ENCODE measurements at regions not wholly inside any gene's neighbourhood (a gene's known extent, or its start where the extent isn't known, plus 50 kb on each side); places are given as distances from the start of the nearest gene placed in this dataset.

- no peak for DNase-seq (ENCODE audit: low read depth)
These were observed 137.8 kb upstream of the CD180 start for GRCh38 chr5:67334373-67334772.

DNA sequence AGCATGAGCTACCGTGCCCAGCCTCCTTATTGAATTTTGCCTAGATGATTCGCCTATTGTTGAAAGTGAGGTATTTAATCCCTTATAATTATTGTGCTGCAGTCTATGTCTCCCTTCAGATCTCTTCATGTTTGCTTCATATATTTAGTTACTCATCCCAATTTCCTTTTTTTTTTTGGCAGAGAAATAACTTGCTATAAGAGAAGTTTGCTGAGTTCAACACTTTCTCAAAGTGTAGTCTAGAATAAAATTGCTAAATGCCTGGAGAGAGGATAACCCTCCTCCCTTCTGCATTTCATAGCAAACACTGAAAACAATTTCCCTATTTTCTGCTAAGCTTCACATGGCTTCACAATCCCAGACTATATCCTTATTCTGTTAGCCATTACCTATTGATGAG, 136.6 kb upstream of the CD180 start:
- DNase-seq (ENCODE audit: low read depth) = no peak

- DNase-seq (ENCODE audit: low read depth) = no peak
These were observed 134.8 kb upstream of the CD180 start for GRCh38 chr5:67331296-67331925.

DNA sequence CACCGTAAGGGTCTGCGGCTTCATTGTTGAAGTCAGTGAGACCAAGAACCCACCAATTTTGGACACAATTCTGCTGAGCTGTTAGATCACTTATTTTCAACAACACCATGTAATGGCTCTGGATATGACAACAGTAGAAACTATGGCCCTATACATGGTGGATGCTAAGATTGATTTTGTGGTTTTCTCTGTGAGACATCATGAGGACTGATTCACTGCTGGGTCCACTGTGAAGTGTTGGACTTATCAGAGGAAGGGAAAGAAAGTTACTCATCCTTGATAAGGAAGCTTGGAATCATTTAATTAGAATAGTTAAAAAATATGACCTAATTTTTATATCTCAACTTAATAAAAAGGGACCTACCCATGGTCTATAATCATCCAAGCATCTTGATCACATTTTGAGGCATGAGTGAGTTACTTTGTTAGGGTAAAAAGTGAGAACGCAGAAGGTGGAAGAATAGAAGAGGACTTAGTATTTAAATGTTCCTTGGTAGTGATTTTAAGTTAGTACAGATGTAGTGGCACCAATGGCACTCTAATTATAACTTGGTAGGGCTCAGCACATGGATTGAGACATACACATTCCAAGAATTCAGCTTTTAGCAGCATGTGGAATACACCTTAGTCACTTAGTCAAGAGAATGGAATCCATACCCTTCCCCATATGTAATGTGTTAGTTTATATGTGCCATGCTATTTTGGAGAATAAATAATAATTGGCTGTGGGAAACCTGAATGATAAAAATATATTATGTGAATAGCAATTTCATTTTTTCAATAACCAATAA, 123.5 kb upstream of the CD180 start:
- DNase-seq (ENCODE audit: low read depth) = no peak

GRCh38 chr5:67318746-67319145, 122.1 kb upstream of the CD180 start:
- no peak for DNase-seq (ENCODE audit: low read depth)

- DNase-seq (ENCODE audit: low read depth) = no peak
These were observed 121.0 kb upstream of the CD180 start for GRCh38 chr5:67317603-67318002.

DNA sequence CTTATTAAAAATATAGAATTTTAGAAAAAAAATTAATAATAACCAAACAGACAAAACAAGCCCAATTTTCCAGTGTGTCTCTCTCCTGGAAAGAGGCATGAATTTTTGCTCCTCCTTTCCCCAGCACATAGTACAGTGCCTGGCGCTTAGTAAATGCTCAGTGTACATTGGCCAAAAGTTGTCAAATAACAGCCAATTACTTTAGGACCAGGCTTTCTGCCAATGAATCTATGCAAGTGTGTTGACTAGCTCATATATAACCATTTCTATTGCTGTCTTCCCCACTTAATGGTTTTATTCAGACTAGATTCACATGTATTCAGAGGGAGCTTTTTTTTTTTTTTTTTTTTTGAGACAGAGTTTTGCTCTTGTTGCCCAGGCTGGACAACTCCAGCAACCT, 120.1 kb upstream of the CD180 start:
- no peak for DNase-seq (ENCODE audit: low read depth)

DNA sequence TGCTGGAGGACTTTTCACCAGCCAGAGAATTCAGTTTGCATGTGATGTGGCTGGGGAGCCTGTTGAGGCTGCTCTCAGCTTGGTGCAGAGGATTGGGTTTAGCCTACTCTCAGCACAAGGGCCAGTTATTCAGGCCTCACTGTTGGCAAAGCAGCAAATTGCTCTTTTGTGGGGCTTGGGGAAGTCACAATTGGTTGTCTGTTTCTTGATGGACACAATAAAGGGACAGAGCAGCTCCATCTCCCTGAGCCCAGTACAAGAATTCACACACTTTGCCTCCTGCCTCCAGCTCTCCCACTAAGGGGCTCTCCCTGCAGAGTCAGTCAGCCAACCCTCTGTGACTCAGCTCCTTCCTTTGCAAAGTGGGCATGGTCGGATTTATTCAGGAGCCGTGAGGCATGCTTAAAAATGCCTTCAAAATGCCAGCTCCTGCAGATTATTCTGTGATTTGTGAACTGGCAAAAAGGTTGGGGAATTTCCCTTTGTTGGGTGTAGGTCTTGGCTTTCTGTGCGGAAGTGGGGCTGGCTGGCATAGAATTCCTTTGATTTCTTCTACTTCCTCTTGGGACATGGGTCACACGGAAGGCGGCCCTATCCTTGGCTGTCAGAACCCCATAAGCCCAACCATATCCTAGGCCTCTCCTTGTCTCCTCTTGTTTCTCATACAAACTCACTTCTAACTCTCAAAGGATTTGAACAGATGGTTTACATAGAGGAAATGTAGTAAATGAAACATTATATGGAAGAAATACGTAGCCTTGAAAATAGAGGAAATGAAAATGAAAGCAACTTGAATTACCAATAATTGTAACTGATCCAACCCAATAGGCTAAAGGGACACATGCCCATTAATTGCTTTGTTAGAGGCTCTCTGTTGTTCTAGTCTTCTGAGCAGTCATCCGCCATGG, 118.7 kb upstream of the CD180 start:
- DNase-seq (ENCODE audit: low read depth) = no peak

DNA sequence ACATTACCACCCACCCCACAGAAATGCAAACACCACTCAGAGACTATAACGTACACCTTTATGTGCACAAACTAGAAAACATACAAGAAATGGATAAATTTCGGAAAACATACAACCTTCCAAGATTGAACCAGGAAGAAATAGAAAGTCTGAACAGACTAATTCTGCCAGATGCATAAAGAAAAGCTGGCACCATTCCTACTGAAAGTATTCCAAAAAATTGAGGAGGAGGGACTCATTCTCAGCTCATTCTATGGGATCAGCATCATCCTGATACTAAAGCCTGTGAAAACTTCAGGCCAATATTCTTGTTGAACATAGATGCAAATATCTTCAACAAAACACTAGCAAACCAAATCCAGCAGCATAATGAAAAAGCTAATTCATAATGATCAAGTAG, 115.1 kb upstream of the CD180 start:
- DNase-seq (ENCODE audit: low read depth) = no peak

GRCh38 chr5:67311208-67311607, 114.6 kb upstream of the CD180 start:
- no peak for DNase-seq (ENCODE audit: low read depth)

DNA sequence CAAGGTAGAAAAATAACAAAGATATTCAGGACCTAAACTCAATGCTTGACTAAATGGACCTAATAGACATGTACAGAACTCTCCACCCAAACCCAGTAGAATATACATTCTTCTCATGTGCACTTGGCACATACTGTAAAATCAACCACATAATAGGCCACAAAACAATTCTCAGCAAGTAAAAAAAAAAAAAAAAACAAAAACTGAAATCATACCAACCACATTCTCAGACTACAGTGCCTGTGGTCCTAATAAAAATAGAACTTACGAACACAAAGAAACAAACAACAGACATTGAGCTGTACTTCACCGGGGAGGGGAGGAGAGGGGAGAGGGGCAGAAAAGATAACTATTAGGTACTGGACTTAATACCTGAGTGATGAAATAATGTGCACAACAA, 114.1 kb upstream of the CD180 start:
- DNase-seq (ENCODE audit: low read depth) = no peak

DNA sequence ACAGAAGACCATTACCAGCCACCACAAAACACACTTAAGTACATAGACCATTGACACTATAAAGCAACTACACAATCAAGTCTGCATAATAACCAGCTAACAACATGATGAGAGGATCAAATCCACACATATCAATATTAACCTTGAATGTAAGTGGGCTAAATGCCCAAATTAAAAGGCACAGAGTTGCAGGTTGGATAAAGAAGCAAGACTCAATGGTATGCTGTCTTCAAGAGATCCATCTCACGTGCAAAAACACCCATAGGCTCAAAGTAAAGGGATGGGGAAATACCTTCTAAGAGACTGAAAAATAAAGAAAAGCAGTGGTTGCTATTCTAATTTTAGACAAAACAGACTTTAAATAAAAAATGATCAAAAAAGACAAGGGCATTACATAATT, 113.6 kb upstream of the CD180 start:
- DNase-seq (ENCODE audit: low read depth) = no peak

- no peak for DNase-seq (ENCODE audit: low read depth)
These were observed 112.5 kb upstream of the CD180 start for GRCh38 chr5:67308988-67309688.

DNA sequence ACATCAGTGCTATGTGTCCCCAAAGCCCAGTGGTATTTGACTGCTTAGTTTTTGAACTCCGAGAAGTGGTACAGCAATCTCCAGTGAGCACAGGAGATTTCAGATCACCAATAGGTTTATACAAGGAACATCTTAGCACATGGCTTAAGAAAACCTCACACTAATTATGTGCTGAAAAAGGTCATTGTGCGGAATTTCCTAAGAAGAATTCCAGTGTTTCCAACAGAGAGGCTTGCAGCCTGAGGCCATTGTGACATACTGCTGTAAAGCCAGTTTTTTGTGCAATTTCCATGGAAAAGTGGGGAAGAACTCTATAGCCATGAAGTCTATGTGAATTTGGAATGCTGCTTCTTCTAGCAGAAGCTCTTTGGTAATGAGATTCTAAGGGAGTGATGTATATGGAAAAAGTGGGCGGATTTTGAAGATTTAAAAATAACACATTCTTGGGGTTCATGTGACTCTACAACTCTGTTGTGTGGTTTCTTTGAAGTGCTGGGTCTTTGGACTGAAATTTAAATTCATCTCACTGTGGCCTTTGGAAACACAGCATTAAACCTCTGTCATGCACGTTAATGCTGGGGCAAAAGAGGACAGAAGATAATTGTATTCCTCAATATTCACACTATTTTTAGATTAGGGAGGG, 110.5 kb upstream of the CD180 start:
- peak; percentile 40 for DNase-seq (ENCODE audit: low read depth)

GRCh38 chr5:67305913-67306710, 109.5 kb upstream of the CD180 start:
- no peak for DNase-seq (ENCODE audit: low read depth)

DNA sequence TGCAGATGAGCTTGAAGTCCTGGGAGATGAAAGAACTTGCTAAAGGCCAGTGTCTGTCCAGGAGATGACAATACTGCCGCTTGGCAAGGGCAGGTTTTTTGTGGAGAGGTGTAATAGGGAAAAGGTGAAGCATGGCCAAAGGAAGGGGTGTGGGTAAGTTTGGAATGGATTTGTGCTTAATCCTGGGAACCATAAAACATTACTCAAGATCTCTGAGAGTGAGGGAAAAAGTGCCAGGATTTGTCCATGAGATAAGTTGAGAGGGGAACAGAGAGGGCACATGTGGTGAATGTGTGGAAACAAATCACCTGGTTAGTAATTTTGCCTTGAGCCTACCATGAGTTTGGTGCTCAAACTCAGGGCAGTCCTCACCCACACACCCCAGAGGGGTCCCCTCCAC, 108.8 kb upstream of the CD180 start:
- no peak for DNase-seq (ENCODE audit: low read depth)

- no peak for DNase-seq (ENCODE audit: low read depth)
These were observed 106.8 kb upstream of the CD180 start for GRCh38 chr5:67303356-67303755.

- peak; percentile 87 for DNase-seq (ENCODE audit: low read depth)
These were observed 104.8 kb upstream of the CD180 start for GRCh38 chr5:67301285-67301903.

DNA sequence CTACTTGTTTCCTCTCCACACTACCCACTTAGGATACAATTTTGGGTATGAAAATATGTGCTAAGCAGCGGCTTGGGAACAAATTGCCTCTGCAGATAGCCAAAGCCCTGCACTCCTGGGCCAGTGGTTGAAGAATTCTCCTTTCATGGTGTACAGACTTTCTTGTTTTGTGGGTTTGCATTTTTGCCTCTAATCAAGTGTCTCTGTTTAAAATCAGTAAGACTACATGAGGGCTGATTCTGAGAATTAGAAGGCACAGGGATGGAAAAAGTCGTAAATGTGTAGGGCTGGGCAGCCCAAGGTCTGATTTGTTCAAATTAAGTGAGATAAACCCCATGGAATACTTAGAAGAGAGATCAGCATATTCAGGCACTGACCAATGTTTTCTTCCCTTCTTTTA, 103.7 kb upstream of the CD180 start:
- DNase-seq (ENCODE audit: low read depth) = no peak

- peak; percentile 87 for DNase-seq (ENCODE audit: low read depth)
These were observed 102.7 kb upstream of the CD180 start for GRCh38 chr5:67299231-67299735.
